HEK293T (cell line): ENCODE measurements at regions not wholly inside any gene's neighbourhood (a gene's known extent, or its start where the extent isn't known, plus 50 kb on each side); places are given as distances from the start of the nearest gene placed in this dataset.

Source experiments
- ARNT ChIP-seq: fragments of 450-650 bp; IDR thresholded peaks from 2 replicates; pipeline ENCODE4 v1.6.1; 2017; ENCODE audit warnings: mild to moderate bottlenecking
- BHLHE40 ChIP-seq: fragments of 450-650 bp; IDR thresholded peaks from 2 replicates; pipeline ENCODE4 v1.6.1; 2016; ENCODE audit warnings: mild to moderate bottlenecking, moderate library complexity, borderline replicate concordance
- CTBP1 ChIP-seq: fragments of 450-650 bp; IDR thresholded peaks from 2 replicates; pipeline ENCODE4 v1.6.1; 2016; ENCODE audit warnings: borderline replicate concordance
- ELF4 ChIP-seq: fragments of 450-650 bp; IDR thresholded peaks from 2 replicates; pipeline ENCODE4 v1.6.1; 2017; ENCODE audit warnings: antibody characterized with exemption
- FOXA1 ChIP-seq: fragments of 450-650 bp; IDR thresholded peaks from 2 replicates; pipeline ENCODE4 v1.6.1; 2016; ENCODE audit warnings: mild to moderate bottlenecking
- FOXK2 ChIP-seq: fragments of 450-650 bp; IDR thresholded peaks from 2 replicates; pipeline ENCODE4 v1.6.1; 2016; ENCODE audit warnings: mild to moderate bottlenecking
- FOXM1 ChIP-seq: fragments of 450-650 bp; IDR thresholded peaks from 2 replicates; pipeline ENCODE4 v1.6.1; 2017; ENCODE audit warnings: mild to moderate bottlenecking, borderline replicate concordance
- HDGF ChIP-seq: fragments of 450-650 bp; IDR thresholded peaks from 2 replicates; pipeline ENCODE4 v1.6.1; 2017; ENCODE audit warnings: antibody characterized with exemption, borderline replicate concordance
- NFRKB ChIP-seq: fragments of 450-650 bp; IDR thresholded peaks from 2 replicates; pipeline ENCODE4 v1.6.1; 2016; ENCODE audit warnings: mild to moderate bottlenecking, moderate library complexity
- PKNOX1 ChIP-seq: fragments of 450-650 bp; IDR thresholded peaks from 2 replicates; pipeline ENCODE4 v1.6.1; 2016
- SP1 ChIP-seq: fragments of 450-650 bp; IDR thresholded peaks from 2 replicates; pipeline ENCODE4 v1.6.1; 2017
- SUZ12 ChIP-seq: fragments of 450-650 bp; IDR thresholded peaks from 2 replicates; pipeline ENCODE4 v1.6.1; 2016; ENCODE audit warnings: mild to moderate bottlenecking
- TARDBP ChIP-seq: fragments of 450-650 bp; IDR thresholded peaks from 2 replicates; pipeline ENCODE4 v1.6.1; 2016
- ZNF384 ChIP-seq: fragments of 450-650 bp; IDR thresholded peaks from 2 replicates; pipeline ENCODE4 v1.6.1; 2016

- no peak for TF ChIP-seq SP1
- no peak for TF ChIP-seq SUZ12
- no peak for TF ChIP-seq NFRKB
- no peak for TF ChIP-seq HDGF
- no peak for TF ChIP-seq FOXK2
- TF ChIP-seq FOXM1: no peak
- no peak for TF ChIP-seq BHLHE40
- no peak for TF ChIP-seq TARDBP
- no peak for TF ChIP-seq ZNF384
- no peak for TF ChIP-seq CTBP1
- no peak for TF ChIP-seq FOXA1
- TF ChIP-seq ARNT: no peak
- TF ChIP-seq PKNOX1: no peak
- no peak for TF ChIP-seq ELF4
These were observed 265.0 kb upstream of the FAT4 start for GRCh38 chr4:125049711-125050110.
